OCI-LY7 (cell line): ENCODE measurements at regions not wholly inside any gene's neighbourhood (a gene's known extent, or its start where the extent isn't known, plus 50 kb on each side); places are given as distances from the start of the nearest gene placed in this dataset.

Source experiments
- EZH2phosphoT487 ChIP-seq: fragments of 200-600 bp; sonication (generic); IDR thresholded peaks from 2 replicates; pipeline ENCODE4 v1.6.1; 2018; ENCODE audit warnings: low read depth, borderline replicate concordance, mild to moderate bottlenecking, mixed run types, antibody characterized with exemption, low read length, moderate library complexity, mixed read lengths
- TF ChIP-seq, protein P1 (sequence below): fragments of 200-600 bp; sonication (generic); conservative IDR thresholded peaks from 2 replicates; pipeline ENCODE4 v1.5.1; 2014; ENCODE audit warnings: mild to moderate bottlenecking, antibody characterized with exemption, low read length, moderate library complexity, mixed read lengths

DNA sequence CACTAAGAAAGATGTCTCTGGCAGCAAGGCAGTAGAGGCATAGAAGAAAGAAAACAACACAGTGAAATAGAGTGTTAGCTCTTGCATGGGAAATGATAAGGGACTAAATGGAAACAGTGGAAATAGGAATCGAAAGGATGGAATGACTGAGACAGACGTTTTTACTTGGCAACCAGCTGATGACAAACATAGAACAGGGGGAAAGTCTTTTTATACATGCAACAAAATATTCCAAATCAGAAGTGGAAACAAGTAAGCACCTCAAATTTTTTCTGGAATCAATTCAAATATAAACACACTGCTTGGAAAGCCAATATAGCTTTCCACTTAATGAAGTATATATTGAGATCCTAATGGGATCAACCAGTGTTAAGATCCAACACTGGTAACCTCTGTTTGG, 110.2 kb downstream of the MZT1 start:
- TF ChIP-seq, protein P1, sequence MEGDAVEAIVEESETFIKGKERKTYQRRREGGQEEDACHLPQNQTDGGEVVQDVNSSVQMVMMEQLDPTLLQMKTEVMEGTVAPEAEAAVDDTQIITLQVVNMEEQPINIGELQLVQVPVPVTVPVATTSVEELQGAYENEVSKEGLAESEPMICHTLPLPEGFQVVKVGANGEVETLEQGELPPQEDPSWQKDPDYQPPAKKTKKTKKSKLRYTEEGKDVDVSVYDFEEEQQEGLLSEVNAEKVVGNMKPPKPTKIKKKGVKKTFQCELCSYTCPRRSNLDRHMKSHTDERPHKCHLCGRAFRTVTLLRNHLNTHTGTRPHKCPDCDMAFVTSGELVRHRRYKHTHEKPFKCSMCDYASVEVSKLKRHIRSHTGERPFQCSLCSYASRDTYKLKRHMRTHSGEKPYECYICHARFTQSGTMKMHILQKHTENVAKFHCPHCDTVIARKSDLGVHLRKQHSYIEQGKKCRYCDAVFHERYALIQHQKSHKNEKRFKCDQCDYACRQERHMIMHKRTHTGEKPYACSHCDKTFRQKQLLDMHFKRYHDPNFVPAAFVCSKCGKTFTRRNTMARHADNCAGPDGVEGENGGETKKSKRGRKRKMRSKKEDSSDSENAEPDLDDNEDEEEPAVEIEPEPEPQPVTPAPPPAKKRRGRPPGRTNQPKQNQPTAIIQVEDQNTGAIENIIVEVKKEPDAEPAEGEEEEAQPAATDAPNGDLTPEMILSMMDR = no peak
- TF ChIP-seq EZH2phosphoT487 = no peak
